ENCODE measurements at regions not wholly inside any gene's neighbourhood (a gene's known extent, or its start where the extent isn't known, plus 50 kb on each side); places are given as distances from the start of the nearest gene placed in this dataset.
A peak's percentile ranks its signal among the peaks of the same experiment; 100 is the strongest.

DNA sequence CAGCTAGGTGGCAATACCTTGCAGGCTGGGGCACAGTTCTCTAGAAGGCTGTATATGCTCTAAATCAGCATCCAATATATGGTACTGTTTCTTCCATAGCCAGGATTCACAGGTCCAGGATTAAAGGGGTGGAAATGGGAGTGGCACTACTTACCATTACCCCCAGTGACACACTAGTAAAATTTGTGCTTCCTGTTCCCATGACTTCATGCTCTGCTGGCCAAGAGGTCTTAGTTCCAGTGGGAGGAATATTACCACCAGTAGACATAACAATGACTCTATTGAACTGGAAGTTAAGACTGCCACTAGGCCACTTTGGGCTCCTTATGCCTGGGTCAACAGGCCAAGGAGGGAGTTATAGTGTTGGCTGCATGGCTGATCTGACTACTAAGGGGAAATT is 174.3 kb upstream of the TNFAIP3 start:
- DNase-seq: no peak

DNA sequence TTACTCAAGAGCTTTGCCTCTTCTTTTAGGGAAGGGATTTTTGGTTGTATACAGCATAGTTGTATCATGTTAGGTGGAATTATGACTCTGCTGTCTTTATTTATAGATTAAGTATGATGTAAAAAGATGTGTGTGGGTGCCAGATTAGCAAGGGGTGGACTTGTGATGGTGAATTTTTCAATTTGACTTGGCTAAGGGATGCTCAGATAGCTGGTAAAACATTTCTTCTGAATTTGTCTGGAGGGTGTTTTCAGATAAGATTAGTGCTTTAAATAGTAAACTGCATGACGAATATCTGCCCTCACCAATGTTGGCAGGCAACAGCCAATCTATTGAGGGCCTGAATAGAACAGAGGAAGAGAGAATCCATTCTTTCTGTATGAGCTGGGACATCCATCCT is 173.3 kb upstream of the TNFAIP3 start:
- no peak for DNase-seq

- no peak for DNase-seq
Measured at GRCh38 chr6:137696765-137697164, 170.3 kb upstream of the TNFAIP3 start.

GRCh38 chr6:137697267-137697938 is 169.7 kb upstream of the TNFAIP3 start:
- no peak for DNase-seq

DNA sequence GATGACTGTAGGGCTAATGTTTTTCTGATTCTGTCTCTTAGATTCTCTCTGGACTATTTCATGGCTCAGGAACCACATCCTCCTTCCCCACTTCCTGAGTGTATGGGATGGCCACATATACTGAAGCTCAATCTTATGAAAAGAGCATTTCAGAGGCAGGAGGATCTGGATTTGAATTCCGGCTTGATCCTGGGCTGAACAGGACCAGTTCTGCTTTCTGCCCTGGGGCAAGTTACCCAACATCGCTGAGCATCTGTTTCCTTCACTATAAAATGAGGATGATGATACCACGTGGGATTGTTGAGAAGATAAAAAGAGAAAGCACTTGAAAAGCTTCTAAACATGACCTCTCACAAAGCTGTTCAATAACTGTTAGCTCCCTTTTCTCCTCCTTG is 168.4 kb upstream of the TNFAIP3 start:
- no peak for DNase-seq

- no peak for DNase-seq
Measured at GRCh38 chr6:137699031-137699683, 167.9 kb upstream of the TNFAIP3 start.

DNA sequence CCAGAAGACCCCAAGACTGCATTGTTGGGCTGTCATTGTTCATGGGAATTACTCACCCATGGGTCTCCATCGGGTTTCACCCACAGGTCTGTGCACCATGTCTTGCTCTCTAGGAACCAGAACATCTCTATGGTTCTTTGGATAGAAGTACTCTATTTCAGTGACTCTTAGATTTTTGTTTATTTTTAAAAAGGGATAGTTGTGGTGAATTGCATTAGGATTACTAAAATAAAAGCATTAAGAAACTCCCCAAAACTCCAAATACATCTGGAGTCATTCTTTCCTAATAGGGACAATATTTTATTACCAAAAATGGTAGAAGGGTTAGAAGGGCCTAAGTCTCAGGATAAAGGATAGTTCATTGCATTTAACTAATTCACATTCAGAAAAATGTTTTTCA is 166.9 kb upstream of the TNFAIP3 start:
- no peak for DNase-seq

DNA sequence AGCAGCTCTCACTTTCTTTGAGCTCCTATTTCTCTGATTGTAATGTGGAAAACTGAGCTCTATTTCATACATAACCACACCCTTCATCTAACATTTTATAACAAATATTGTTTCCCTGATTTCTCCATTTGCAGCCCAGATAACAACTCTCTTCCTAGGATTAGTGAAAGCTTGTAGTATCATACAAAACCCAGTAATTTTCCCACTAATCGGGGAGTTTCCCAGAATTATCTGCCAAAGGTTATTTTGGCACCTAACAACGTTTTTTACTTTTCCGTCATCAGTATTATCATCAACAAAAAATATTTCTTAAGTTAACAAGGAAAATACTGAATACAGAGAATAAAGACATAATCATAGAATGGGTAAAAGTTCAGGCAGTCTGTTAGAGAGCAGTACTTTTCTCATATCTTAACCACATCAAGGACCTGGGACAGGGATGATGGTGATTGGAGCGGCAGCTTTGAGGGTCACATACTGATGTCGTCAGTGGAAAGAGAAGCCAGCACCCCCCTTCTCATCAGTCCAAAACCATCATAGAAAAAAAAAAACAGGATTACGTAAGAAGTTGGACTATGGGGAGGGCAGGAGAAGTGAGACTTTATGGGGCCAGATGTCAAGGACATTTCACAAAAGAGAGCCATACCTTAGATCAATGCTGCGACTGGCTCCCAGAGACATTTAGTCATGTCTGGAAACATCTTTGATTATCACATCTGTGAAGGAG is 166.1 kb upstream of the TNFAIP3 start:
- no peak for DNase-seq

DNA sequence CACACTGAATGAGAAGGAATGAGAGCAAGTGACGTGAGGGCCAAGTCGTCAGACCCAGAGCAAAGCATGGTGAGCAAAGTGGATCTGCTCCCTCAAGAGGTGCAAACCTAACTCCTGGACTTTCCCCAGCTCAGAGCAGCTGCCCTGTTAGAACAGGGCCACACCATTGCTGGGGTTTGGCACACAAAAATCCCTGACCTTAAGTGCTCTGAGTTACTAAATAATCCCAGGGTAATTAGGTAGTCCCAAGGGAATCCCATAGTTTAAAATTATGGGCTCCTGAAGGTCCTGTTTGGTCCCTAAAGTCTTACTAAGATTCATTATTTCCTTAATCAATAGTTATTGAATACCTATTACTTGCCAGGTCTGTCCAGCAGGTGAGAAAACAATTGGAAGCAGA is 165.1 kb upstream of the TNFAIP3 start:
- no peak for DNase-seq

- no peak for DNase-seq
Measured at GRCh38 chr6:137702791-137703424, 164.2 kb upstream of the TNFAIP3 start.

DNA sequence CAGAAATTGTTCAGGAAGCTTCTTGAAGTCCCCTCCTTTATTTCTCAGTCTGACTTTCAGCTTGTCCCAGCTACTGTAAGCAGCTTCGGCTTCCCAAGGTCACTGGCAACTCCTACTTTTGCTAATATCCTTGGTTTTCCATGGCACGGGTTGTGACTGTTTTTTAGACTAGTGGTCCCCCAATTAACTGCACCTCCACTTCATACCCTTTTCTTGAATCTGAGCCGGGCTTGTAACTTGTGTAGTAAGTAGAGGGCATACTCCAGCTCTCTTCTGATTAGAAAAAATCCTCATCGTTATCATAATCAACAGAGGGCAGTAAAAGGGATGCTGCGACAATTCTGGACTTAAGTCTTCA is 162.3 kb upstream of the TNFAIP3 start:
- DNase-seq: no peak

- peak; percentile 4 for DNase-seq
Measured at GRCh38 chr6:137705160-137706082, 161.6 kb upstream of the TNFAIP3 start.

DNA sequence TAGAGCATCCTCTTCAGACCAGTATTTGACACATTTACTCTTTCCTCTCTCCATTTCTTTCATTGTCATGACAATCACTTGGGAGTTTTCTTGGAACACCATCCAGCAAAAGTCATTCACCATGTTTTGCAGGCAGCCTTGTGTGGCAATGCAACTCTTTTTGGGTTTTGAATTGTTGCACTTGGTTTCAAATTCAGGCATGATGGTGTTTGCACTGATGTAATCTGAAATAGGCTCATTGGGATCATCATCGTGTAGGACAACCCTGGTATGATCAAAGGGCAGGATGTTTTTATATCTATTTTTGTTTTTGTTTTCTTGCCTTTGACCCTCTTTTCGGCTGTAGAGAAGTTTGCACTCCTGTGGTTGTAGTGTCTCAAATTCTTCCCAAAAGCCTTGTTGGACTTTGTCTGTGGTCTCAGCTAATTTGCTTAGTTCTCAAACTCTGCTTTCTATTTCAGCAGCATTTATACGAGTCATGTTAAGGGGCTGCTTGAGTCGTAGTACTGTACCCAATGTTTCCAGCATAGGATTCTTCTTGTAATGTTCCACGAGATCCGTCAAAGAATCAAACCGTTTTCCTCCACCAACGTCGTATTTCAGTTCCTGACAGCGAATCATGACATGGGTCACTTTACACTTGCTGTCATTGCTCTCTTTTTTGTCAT is 160.8 kb upstream of the TNFAIP3 start:
- no peak for DNase-seq

DNA sequence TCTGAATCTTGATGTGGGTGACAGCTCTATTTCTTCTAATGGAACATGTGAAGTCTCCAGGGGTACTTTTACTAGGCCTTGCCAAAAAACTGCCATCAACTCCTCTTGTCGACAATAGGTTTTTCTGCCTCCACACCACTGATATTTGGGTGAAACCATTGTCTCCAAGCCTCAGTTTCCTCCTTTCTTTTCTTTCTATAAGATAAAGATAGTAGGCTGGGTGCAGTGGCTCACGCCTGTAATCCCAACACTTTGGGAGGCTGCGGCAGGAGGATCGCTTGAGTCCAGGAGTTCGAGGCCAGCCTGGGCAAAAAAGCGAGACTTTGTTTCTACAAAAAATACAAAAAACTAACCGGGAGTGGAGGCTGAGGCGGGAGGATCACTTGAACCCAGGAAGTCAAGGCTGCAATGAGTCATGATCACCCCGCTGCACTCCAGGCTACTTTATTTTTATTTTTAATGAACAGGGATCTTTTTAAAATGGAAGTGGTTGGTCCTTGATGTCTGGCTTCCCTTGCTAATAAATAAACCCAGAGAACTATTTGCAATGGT is 159.9 kb upstream of the TNFAIP3 start:
- no peak for DNase-seq

DNA sequence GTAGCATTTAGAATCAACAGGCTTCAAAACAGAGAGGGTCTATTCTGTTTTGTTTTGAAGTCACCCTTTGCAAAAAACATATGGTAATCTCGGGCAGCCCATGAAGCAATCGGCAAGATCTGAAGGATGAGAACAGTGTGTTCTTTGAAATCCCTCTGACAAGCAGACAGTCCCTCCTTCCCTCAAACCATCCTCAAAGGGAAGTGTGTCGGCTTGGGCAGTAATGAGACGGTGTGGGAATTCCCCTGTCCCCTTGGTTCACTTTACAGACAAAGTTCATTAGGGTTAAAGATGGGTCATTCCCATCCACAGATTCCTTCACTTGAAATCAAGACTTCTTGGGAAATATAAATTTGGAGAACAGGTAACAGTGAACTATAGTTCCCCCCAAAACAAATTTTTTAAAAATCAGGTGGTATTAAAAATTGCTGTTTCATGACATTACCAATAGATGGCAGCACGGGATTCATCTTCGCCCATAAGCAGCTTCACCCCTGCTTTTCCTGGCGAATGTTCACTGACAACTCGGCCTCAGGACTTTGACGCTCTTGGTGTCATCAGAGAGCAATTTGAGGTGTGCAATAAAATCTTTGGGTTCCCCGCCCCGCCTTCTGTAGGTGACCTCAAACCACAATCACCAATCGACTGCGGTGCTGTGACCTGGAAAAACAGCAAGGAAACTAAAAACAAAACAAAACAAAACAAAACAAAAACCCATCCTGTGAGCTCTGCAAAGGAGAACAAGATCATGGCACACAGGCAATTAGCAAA is 159.3 kb upstream of the TNFAIP3 start:
- peak; percentile 13 for DNase-seq

- no peak for DNase-seq
Measured at GRCh38 chr6:137708481-137708880, 158.6 kb upstream of the TNFAIP3 start.

DNA sequence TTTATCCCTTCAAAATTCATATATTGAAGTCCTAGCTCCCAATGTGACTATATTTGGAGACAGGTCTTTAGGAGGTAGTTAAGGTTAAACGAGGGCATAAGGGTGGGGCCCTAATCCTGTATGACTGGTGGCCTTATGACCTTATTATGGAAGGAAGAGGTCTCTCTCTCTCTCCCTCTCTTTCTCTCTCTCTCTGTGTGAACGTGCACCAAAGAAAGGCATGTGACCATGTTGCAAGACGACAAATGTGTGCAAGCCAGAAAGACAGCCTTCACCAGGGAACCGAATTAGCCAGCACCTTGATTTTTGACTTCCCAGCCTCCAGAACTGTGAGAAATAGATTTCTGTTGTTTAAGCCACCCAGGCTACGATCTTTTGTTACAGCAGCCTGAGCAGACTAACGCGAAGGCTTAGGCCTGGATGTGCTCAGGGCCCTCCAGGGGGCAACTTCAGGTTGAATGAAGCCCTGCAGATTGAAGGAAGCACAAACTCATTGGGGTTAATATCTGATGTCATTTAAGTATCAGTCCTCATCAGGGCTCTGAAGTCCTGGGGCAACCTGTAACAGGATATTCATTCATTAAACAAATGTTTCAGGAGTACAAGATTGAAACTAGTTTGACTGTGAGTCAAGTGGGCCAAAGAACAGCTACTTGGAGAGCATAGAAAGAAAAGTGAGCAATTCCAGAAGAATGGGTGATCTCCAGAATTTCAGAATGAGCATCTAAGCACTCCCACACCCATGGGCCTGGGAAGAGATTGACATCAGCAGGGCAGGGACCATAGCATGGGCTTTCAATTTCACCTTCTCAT is 157.4 kb upstream of the TNFAIP3 start:
- DNase-seq: no peak

GRCh38 chr6:137711972-137712371 is 155.1 kb upstream of the TNFAIP3 start:
- no peak for DNase-seq

DNA sequence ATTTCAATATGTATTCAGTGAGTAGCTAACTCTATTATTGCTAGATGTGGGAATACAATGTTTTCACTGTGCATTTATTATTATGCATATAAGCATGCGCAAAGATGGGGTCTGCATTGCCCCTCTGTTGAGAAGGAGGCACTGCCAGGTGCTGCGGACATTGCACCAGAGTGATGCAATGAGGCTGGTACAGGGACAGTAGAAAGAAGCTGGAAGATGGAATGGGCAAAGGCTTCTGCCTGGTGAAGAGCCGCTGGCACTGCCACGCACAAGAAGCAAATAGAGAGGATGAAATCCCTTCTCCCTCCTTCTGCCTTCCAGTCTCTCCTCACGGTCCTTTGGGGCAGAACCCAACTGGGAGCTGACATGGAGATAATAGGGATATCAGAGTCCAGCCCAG is 154.5 kb upstream of the TNFAIP3 start:
- DNase-seq: no peak

- no peak for DNase-seq
Measured at GRCh38 chr6:137715589-137716045, 151.4 kb upstream of the TNFAIP3 start.
